ENCODE measurements at regions not wholly inside any gene's neighbourhood (a gene's known extent, or its start where the extent isn't known, plus 50 kb on each side); places are given as distances from the start of the nearest gene placed in this dataset.
A peak's percentile ranks its signal among the peaks of the same experiment; 100 is the strongest.

- Histone ChIP-seq H3K4me3 (no peak overlapping the region), H3K9me3 (no peaks in the 10 kb centered on the region), H3K27ac (peak overlapping the region; percentile 51 to 66), H3K36me3 (no peaks in the 10 kb centered on the region), H3K4me1 (peaks cover 0 to 57% (median 26%) of the 10 kb centered on the region in 4 donors), H3K27me3 (no peaks in the 10 kb centered on the region)
- TF ChIP-seq, protein P1, sequence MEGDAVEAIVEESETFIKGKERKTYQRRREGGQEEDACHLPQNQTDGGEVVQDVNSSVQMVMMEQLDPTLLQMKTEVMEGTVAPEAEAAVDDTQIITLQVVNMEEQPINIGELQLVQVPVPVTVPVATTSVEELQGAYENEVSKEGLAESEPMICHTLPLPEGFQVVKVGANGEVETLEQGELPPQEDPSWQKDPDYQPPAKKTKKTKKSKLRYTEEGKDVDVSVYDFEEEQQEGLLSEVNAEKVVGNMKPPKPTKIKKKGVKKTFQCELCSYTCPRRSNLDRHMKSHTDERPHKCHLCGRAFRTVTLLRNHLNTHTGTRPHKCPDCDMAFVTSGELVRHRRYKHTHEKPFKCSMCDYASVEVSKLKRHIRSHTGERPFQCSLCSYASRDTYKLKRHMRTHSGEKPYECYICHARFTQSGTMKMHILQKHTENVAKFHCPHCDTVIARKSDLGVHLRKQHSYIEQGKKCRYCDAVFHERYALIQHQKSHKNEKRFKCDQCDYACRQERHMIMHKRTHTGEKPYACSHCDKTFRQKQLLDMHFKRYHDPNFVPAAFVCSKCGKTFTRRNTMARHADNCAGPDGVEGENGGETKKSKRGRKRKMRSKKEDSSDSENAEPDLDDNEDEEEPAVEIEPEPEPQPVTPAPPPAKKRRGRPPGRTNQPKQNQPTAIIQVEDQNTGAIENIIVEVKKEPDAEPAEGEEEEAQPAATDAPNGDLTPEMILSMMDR (IDR thresholded peaks at IDR 0.05): no peak
- DNase-seq: peak in 1 of 2 donors; percentile 24
- intact Hi-C loops (cut with DNase I; ENCODE audit: low total_unique reads): no loop called here
Observed at GRCh38 chr2:12429779-12430406, 286.8 kb upstream of the TRIB2 start.

GRCh38 chr2:12430407-12431133 lies 286.2 kb upstream of the TRIB2 start:
- no peaks in the 10 kb centered on the region for H3K9me3 ChIP-seq
- peaks cover 0 to 57% (median 26%) of the 10 kb centered on the region in 4 donors for H3K4me1 ChIP-seq
- no peaks in the 10 kb centered on the region for H3K27me3 ChIP-seq
- H3K36me3 ChIP-seq: no peaks in the 10 kb centered on the region
- TF ChIP-seq, protein P1 (IDR thresholded peaks at IDR 0.05): no peak
- DNase-seq: no peak
- intact Hi-C loops (cut with DNase I; ENCODE audit: low total_unique reads): no loop called here
- H3K27ac ChIP-seq: peak overlapping the region; percentile 51 to 66
- H3K4me3 ChIP-seq: no peak overlapping the region

DNA sequence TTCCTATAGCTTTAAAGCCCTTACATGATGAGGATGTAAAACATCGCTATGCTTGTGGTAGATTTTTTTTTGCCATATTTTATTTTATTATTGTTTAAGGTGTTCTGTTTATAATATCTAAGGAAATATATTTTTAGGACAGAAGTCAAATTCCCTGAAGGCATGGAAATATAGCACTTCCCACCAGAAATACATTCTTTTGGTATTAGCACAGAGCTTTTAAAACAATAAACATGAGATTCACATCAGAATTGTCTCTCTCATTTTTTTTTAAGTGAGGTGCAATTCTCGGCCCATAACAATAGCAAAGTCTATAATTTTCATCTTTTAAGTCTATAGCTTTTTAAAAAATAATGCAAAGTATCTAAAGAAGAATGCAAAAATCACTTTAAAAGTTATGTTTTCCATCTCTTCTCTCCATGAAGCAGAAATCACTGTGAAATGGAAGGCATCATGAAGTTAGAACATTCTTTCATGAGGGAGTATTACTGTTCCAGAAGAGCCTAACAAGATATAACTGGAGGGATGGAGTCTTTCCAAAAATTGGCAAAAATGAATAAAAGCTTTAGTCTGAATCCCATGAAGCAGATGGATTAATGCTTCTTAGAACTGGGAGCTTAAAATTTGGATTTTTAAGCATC lies 283.6 kb upstream of the TRIB2 start:
- H3K4me3 ChIP-seq: no peak overlapping the region
- peak overlapping the region; percentile 45 to 52 for H3K27ac ChIP-seq
- TF ChIP-seq, protein P1 (IDR thresholded peaks at IDR 0.05): no peak
- peaks cover 0 to 57% (median 26%) of the 10 kb centered on the region in 4 donors for H3K4me1 ChIP-seq
- no peaks in the 10 kb centered on the region for H3K9me3 ChIP-seq
- no peak for DNase-seq
- H3K36me3 ChIP-seq: no peaks in the 10 kb centered on the region
- H3K27me3 ChIP-seq: no peaks in the 10 kb centered on the region
- intact Hi-C loops (cut with DNase I; ENCODE audit: low total_unique reads): no loop called here

DNA sequence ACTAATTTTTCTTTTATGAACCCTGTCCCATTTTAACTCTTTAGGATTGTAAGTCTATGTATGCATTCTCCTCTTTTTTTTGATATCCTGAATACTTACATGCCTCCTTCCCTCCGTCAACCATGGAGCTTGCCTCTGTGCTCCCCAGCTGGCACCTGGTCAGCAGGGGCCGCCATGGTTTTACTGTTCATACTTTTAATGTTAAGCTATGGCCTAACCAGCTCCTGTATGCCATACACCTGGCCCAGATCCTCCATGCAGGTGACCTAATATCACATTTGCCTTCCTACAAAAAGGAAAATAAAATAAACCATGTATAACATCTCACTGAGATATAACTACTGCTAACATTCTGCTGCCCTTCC lies 283.1 kb upstream of the TRIB2 start:
- intact Hi-C loops (cut with DNase I; ENCODE audit: low total_unique reads): no loop called here

GRCh38 chr2:12434630-12435098 lies 282.1 kb upstream of the TRIB2 start:
- TF ChIP-seq, protein P1 (IDR thresholded peaks at IDR 0.05): no peak
- H3K4me3 ChIP-seq: no peak overlapping the region
- no peaks in the 10 kb centered on the region for H3K9me3 ChIP-seq
- H3K27me3 ChIP-seq: no peaks in the 10 kb centered on the region
- intact Hi-C loops (cut with DNase I; ENCODE audit: low total_unique reads): no loop called here
- H3K36me3 ChIP-seq: no peaks in the 10 kb centered on the region
- no peak overlapping the region for H3K27ac ChIP-seq
- peaks cover 0 to 42% (median 16%) of the 10 kb centered on the region in 4 donors for H3K4me1 ChIP-seq
- DNase-seq: no peak

More for the DNA sequence above, 283.1 kb upstream of the TRIB2 start:
- no peaks in the 10 kb centered on the region for H3K9me3 ChIP-seq
- no peak for DNase-seq
- peaks cover 0 to 52% (median 24%) of the 10 kb centered on the region in 4 donors for H3K4me1 ChIP-seq
- no peaks in the 10 kb centered on the region for H3K36me3 ChIP-seq
- TF ChIP-seq, protein P1 (IDR thresholded peaks at IDR 0.05): no peak
- H3K27me3 ChIP-seq: no peaks in the 10 kb centered on the region
- H3K27ac ChIP-seq: peak overlapping the region; percentile 45 to 52
- H3K4me3 ChIP-seq: no peak overlapping the region

Data from tibial artery (tissue), 4 donors.